Endothelial cell (in vitro differentiated cells): ENCODE measurements at regions not wholly inside any gene's neighbourhood (a gene's known extent, or its start where the extent isn't known, plus 50 kb on each side); places are given as distances from the start of the nearest gene placed in this dataset.

Source experiments
- DNase-seq: peaks from one replicate; pipeline ENCODE4 v3.0.0; 2021; ENCODE audit warnings: low spot score
- H3K27ac Mint-ChIP-seq: one replicate; pipeline ENCODE4 v1.8.0; 2021; ENCODE audit warnings: mixed read lengths, inconsistent platforms; ENCODE audit not compliant: unreplicated experiment
- H3K27me3 Mint-ChIP-seq: one replicate; pipeline ENCODE4 v1.8.0; 2021; ENCODE audit warnings: mild to moderate bottlenecking, moderate library complexity, mixed read lengths, inconsistent platforms; ENCODE audit not compliant: unreplicated experiment
- H3K36me3 Mint-ChIP-seq: one replicate; pipeline ENCODE4 v1.8.0; 2021; ENCODE audit warnings: mild to moderate bottlenecking, low read depth, mixed read lengths, inconsistent platforms; ENCODE audit not compliant: unreplicated experiment
- H3K4me1 Mint-ChIP-seq: one replicate; pipeline ENCODE4 v1.8.0; 2021; ENCODE audit warnings: mild to moderate bottlenecking, mixed read lengths, inconsistent platforms; ENCODE audit not compliant: unreplicated experiment
- H3K4me3 Mint-ChIP-seq: one replicate; pipeline ENCODE4 v1.8.0; 2021; ENCODE audit warnings: mild to moderate bottlenecking, mixed read lengths, inconsistent platforms; ENCODE audit not compliant: unreplicated experiment
- H3K9me3 Mint-ChIP-seq: one replicate; pipeline ENCODE4 v1.8.0; 2021; ENCODE audit warnings: mixed read lengths, inconsistent platforms; ENCODE audit not compliant: unreplicated experiment
- CTCF ChIP-seq: fragments of 200-600 bp; sonication (generic); IDR thresholded peaks from one replicate; pipeline ENCODE4 v1.5.0; 2021; ENCODE audit warnings: antibody characterized with exemption; ENCODE audit not compliant: unreplicated experiment

- H3K36me3 Mint-ChIP-seq = no peaks in the 10 kb centered on the region
- no peaks in the 10 kb centered on the region for H3K9me3 Mint-ChIP-seq
- H3K27ac Mint-ChIP-seq = no peak overlapping the region
Measured at GRCh38 chr10:62561151-62561550, 187.0 kb downstream of the ZNF365 start.

DNA sequence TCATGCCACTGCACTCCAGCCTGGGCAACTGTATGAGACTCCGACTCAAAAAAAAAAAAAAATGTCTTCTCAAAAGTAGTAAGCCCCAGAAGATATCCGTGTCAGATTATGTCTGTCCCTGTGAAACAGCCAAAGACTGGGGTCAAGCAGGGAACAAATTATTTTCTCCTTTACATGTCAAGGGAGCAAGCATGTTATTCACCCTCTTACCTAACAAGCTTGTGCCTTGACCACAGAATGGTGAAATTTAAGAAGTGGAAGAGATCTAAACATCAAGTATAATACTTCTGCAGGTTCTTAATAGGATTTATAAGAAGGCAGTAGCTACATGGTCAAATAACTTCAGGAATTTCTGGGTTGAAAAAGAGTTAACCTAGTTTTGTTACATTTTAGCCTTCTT is 187.9 kb downstream of the ZNF365 start:
- H3K36me3 Mint-ChIP-seq = no peaks in the 10 kb centered on the region
- no peak overlapping the region for H3K27ac Mint-ChIP-seq
- peaks cover 2% of the 10 kb centered on the region for H3K27me3 Mint-ChIP-seq
- no peak overlapping the region for H3K4me3 Mint-ChIP-seq
- TF ChIP-seq CTCF = no peak
- H3K9me3 Mint-ChIP-seq = no peaks in the 10 kb centered on the region
- no peak for DNase-seq
- H3K4me1 Mint-ChIP-seq = no peaks in the 10 kb centered on the region

More at GRCh38 chr10:62561151-62561550, 187.0 kb downstream of the ZNF365 start:
- TF ChIP-seq CTCF = no peak
- no peak for DNase-seq
- H3K4me3 Mint-ChIP-seq = no peak overlapping the region
- H3K4me1 Mint-ChIP-seq = no peaks in the 10 kb centered on the region
- H3K27me3 Mint-ChIP-seq = peaks cover 2% of the 10 kb centered on the region

GRCh38 chr10:62562795-62563194 is 188.6 kb downstream of the ZNF365 start:
- H3K27ac Mint-ChIP-seq = no peak overlapping the region
- H3K4me1 Mint-ChIP-seq = no peaks in the 10 kb centered on the region
- no peaks in the 10 kb centered on the region for H3K36me3 Mint-ChIP-seq
- H3K4me3 Mint-ChIP-seq = no peak overlapping the region
- no peak for TF ChIP-seq CTCF
- no peak for DNase-seq
- H3K27me3 Mint-ChIP-seq = peaks cover 2% of the 10 kb centered on the region
- H3K9me3 Mint-ChIP-seq = no peaks in the 10 kb centered on the region

DNA sequence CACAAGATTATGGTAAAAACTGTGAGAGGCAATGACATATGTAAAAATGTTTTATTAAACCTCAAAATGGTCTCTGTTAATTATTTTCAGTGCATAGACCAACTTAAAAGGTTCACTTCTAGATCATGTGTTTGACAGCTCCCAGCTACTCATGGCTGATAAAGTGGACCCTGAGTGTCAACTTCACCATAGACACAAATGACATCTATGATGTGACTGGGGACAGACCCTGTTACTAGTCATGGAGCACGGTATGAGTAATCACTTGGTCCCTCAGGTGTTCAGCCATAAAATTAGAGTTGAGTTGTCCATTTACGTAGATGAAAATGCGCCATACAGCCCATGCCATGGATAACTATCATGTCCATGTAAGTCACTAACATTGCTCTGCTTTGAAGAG is 199.8 kb downstream of the ZNF365 start:
- Mint-ChIP-seq H3K4me3 (no peak overlapping the region), H3K4me1 (no peaks in the 10 kb centered on the region), H3K36me3 (no peaks in the 10 kb centered on the region), H3K27me3 (peaks cover 3% of the 10 kb centered on the region), H3K27ac (no peak overlapping the region), H3K9me3 (no peaks in the 10 kb centered on the region)
- no peak for TF ChIP-seq CTCF
- DNase-seq = no peak

- DNase-seq = no peak
- Mint-ChIP-seq H3K4me3 (no peak overlapping the region), H3K27me3 (no peaks in the 10 kb centered on the region), H3K9me3 (no peaks in the 10 kb centered on the region), H3K36me3 (no peaks in the 10 kb centered on the region), H3K27ac (no peak overlapping the region), H3K4me1 (no peaks in the 10 kb centered on the region)
- TF ChIP-seq CTCF = no peak
Measured at GRCh38 chr10:62577076-62577475, 202.9 kb downstream of the ZNF365 start.
